ENCODE measurements at regions not wholly inside any gene's neighbourhood (a gene's known extent, or its start where the extent isn't known, plus 50 kb on each side); places are given as distances from the start of the nearest gene placed in this dataset.
A peak's percentile ranks its signal among the peaks of the same experiment; 100 is the strongest.
"Not testable (repeated sequence)": the region's sequence is repeated elsewhere in the genome, so short reads cannot be mapped to it uniquely, and the experiment has no call there.

- not testable (repeated sequence) for DNase-seq
Observed at GRCh38 chr7:118956285-118956684, 731.8 kb downstream of the ANKRD7 start.

GRCh38 chr7:118969370-118969769 is 744.9 kb downstream of the ANKRD7 start:
- no peak for DNase-seq

GRCh38 chr7:118971706-118972105 is 747.2 kb downstream of the ANKRD7 start:
- no peak for DNase-seq

- no peak for DNase-seq
Observed at GRCh38 chr7:118974836-118975235, 750.3 kb downstream of the ANKRD7 start.

- no peak for DNase-seq
Observed at GRCh38 chr7:118995350-118995749, 770.8 kb downstream of the ANKRD7 start.

- no peak for DNase-seq
Observed at GRCh38 chr7:119007236-119007635, 782.7 kb downstream of the ANKRD7 start.

GRCh38 chr7:119010635-119011034 is 786.1 kb downstream of the ANKRD7 start:
- no peak for DNase-seq

- peak; percentile 79 for DNase-seq
Observed at GRCh38 chr7:119026391-119026790, 801.9 kb downstream of the ANKRD7 start.

GRCh38 chr7:119028736-119029135 is 804.2 kb downstream of the ANKRD7 start:
- no peak for DNase-seq

GRCh38 chr7:119032136-119032535 is 807.6 kb downstream of the ANKRD7 start:
- DNase-seq = not testable (repeated sequence)

- DNase-seq = no peak
Observed at GRCh38 chr7:119033641-119034040, 809.1 kb downstream of the ANKRD7 start.

GRCh38 chr7:119037941-119038340 is 813.4 kb downstream of the ANKRD7 start:
- DNase-seq = no peak

- no peak for DNase-seq
Observed at GRCh38 chr7:119046068-119046467, 821.6 kb downstream of the ANKRD7 start.

- no peak for DNase-seq
Observed at GRCh38 chr7:119065966-119066365, 841.5 kb downstream of the ANKRD7 start.

- no peak for DNase-seq
Observed at GRCh38 chr7:119086026-119086425, 861.5 kb downstream of the ANKRD7 start.

GRCh38 chr7:119090851-119091250 is 866.3 kb downstream of the ANKRD7 start:
- DNase-seq = no peak

GRCh38 chr7:119096683-119097082 is 872.2 kb downstream of the ANKRD7 start:
- DNase-seq = no peak

- not testable (repeated sequence) for DNase-seq
Observed at GRCh38 chr7:119100611-119101258, 876.2 kb downstream of the ANKRD7 start.

GRCh38 chr7:119102291-119102690 is 877.8 kb downstream of the ANKRD7 start:
- no peak for DNase-seq

- no peak for DNase-seq
Observed at GRCh38 chr7:119105381-119105780, 880.9 kb downstream of the ANKRD7 start.

GRCh38 chr7:119123326-119123725 is 898.8 kb downstream of the ANKRD7 start:
- DNase-seq = no peak

GRCh38 chr7:119127706-119128105 is 903.2 kb downstream of the ANKRD7 start:
- DNase-seq = no peak

GRCh38 chr7:119132436-119132835 is 907.9 kb downstream of the ANKRD7 start:
- no peak for DNase-seq

- no peak for DNase-seq
Observed at GRCh38 chr7:119167431-119167830, 942.9 kb downstream of the ANKRD7 start.

- DNase-seq = no peak
Observed at GRCh38 chr7:119172043-119172442, 947.5 kb downstream of the ANKRD7 start.
